ENCODE measurements at regions not wholly inside any gene's neighbourhood (a gene's known extent, or its start where the extent isn't known, plus 50 kb on each side); places are given as distances from the start of the nearest gene placed in this dataset.

DNA sequence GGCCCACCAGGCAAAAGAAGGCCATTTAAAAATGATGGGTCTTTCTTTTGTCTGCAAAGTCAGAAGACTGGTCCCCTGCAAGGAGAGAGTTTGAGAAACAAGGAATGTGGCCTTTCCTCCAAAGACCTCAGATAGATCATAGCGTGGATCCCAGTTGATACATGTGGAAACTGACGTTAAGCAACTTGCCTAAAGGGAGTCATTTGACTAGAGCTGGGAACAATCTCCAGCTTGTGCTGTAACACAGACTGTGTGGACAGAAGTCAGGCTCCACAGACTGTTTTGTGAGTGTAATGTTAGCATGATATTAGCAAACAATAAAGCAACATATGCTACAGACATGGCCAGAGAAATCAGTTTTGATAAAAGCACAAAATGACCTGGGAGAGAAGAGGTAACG is 140.4 kb upstream of the CITED2 start:
- Histone ChIP-seq H3K4me3 (no peak overlapping the region), H3K27ac (no peak overlapping the region), H3K9me3 (replicated peaks in 1 of 3) (no peaks in the 10 kb centered on the region), H3K27me3 (no peaks in the 10 kb centered on the region), H3K4me1 (replicated peaks in 1 of 2) (no peaks in the 10 kb centered on the region), H3K36me3 (replicated peaks in 1 of 2) (no peaks in the 10 kb centered on the region)
- no peak for DNase-seq
- 83 to 97% (median 88%) methylated on average over 3 of the region's 3 CpGs for WGBS, 4 donors
- no peak for TF ChIP-seq POLR2A (IDR thresholded peaks at IDR 0.05)
- TF ChIP-seq, protein P1, sequence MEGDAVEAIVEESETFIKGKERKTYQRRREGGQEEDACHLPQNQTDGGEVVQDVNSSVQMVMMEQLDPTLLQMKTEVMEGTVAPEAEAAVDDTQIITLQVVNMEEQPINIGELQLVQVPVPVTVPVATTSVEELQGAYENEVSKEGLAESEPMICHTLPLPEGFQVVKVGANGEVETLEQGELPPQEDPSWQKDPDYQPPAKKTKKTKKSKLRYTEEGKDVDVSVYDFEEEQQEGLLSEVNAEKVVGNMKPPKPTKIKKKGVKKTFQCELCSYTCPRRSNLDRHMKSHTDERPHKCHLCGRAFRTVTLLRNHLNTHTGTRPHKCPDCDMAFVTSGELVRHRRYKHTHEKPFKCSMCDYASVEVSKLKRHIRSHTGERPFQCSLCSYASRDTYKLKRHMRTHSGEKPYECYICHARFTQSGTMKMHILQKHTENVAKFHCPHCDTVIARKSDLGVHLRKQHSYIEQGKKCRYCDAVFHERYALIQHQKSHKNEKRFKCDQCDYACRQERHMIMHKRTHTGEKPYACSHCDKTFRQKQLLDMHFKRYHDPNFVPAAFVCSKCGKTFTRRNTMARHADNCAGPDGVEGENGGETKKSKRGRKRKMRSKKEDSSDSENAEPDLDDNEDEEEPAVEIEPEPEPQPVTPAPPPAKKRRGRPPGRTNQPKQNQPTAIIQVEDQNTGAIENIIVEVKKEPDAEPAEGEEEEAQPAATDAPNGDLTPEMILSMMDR (IDR thresholded peaks at IDR 0.05), result no peak
- intact Hi-C loops (cut with DNase I), result no loop called here

DNA sequence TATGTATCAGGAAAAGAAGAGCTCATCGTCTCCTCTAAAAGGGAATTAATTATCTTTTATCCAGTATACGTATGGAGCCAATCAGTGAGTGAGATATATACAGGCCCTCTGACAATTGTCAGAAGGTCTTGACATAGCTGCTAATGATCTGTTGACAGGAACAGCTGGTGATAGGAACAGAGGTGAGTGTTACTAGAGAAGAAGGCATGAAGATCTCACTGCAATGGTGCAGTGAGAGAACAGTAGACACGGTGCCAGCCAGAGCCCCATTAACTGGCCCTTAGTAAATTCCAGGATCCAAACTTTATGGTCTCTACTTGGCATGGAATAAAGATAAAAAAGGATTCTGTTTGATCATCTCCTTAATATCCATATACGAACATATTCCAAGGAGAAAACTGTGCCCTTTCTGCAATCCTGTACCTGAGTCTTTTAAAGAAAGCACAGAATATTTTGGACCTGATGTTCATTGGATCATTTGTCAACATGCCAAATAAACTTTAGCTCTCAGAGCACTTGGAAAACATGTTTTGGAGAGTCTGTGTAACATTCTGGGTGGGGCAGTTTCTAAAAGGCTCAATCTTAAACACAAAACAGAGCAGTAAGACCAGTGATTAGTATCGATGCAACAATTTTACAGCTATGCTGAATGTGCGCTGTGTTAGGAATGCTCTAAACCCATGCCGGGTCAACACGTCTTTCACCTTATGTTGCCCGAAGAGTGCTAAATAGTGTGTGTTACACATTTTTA is 135.8 kb upstream of the CITED2 start:
- no peaks in the 10 kb centered on the region for H3K4me1 ChIP-seq (replicated peaks in 1 of 2)
- no peak overlapping the region for H3K4me3 ChIP-seq
- 84 to 91% (median 89%) methylated on average over 9 of the region's 9 CpGs for WGBS, 4 donors
- no peak for DNase-seq
- no peaks in the 10 kb centered on the region for H3K36me3 ChIP-seq (replicated peaks in 1 of 2)
- H3K27ac ChIP-seq, result no peak overlapping the region
- intact Hi-C loops (cut with DNase I), result no loop called here
- H3K27me3 ChIP-seq, result no peaks in the 10 kb centered on the region
- H3K9me3 ChIP-seq (replicated peaks in 1 of 3), result no peaks in the 10 kb centered on the region
- no peak for TF ChIP-seq POLR2A (IDR thresholded peaks at IDR 0.05)
- TF ChIP-seq, protein P1 (IDR thresholded peaks at IDR 0.05), result no peak

DNA sequence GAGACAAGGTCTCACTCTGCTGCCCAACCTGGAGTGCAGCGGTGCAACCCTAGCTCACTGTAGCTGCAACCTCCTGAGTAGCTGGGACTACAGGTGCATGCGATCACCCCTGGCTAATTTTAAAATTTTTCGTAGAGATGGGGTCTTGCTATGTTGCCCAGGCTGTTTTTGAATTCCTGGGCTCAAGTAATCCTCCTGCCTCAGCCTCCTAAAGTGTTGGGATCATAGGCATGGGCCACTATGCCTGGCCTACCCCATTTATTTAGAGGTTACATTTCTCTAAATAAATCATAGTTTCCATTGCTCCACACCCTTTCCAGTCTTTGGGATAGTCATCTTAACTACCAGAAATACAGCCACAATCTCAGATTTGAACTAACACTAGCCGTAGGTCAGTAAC is 134.7 kb upstream of the CITED2 start:
- H3K27ac ChIP-seq, result no peak overlapping the region
- H3K4me3 ChIP-seq, result no peak overlapping the region
- WGBS, 4 donors, result 82 to 94% (median 91%) methylated on average over 4 of the region's 4 CpGs
- no peaks in the 10 kb centered on the region for H3K4me1 ChIP-seq (replicated peaks in 1 of 2)
- H3K9me3 ChIP-seq (replicated peaks in 1 of 3), result no peaks in the 10 kb centered on the region
- H3K36me3 ChIP-seq (replicated peaks in 1 of 2), result no peaks in the 10 kb centered on the region
- DNase-seq, result no peak
- no peak for TF ChIP-seq POLR2A (IDR thresholded peaks at IDR 0.05)
- TF ChIP-seq, protein P1 (IDR thresholded peaks at IDR 0.05), result no peak
- intact Hi-C loops (cut with DNase I), result no loop called here
- no peaks in the 10 kb centered on the region for H3K27me3 ChIP-seq

DNA sequence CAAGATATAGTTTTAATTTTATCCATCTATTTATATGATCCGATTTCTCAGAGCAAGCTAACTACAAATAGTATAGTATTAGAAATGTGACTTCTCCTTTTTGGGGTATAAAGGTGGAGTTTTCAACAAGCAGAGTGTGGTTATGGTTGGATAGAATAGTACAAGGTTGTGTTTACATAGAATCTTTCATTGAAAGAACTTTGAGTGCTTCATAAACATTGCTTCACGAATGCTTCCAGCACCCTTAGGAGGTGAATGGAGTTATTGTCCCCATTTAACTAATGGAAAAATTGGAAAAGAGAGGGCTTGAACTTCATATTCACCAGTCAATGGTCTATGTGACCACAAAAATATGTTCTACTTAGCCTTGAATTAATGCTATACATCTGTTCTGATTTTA is 134.1 kb upstream of the CITED2 start:
- Histone ChIP-seq H3K4me3 (no peak overlapping the region), H3K27ac (no peak overlapping the region), H3K36me3 (replicated peaks in 1 of 2) (no peaks in the 10 kb centered on the region), H3K9me3 (replicated peaks in 1 of 3) (no peaks in the 10 kb centered on the region), H3K4me1 (replicated peaks in 1 of 2) (no peaks in the 10 kb centered on the region), H3K27me3 (no peaks in the 10 kb centered on the region)
- intact Hi-C loops (cut with DNase I), result no loop called here
- WGBS, 4 donors, result 81 to 91% (median 88%) methylated on average over 2 of the region's 2 CpGs
- no peak for TF ChIP-seq POLR2A (IDR thresholded peaks at IDR 0.05)
- TF ChIP-seq, protein P1 (IDR thresholded peaks at IDR 0.05), result no peak
- no peak for DNase-seq
